Fibroblast of villous mesenchyme (primary cell): ENCODE measurements at regions not wholly inside any gene's neighbourhood (a gene's known extent, or its start where the extent isn't known, plus 50 kb on each side); places are given as distances from the start of the nearest gene placed in this dataset.

Source experiments
- DNase-seq: peaks from one replicate; pipeline ENCODE4 v3.0.0-alpha.2; 2010; ENCODE audit warnings: low read depth
- H3K4me3 ChIP-seq: 2 replicates; pipeline ENCODE4 v1.5.1; 2011; ENCODE audit warnings: low read depth, mild to moderate bottlenecking, low read length
- TF ChIP-seq, protein P1 (sequence below): IDR thresholded peaks from 2 replicates; pipeline ENCODE4 v1.5.1; 2012; ENCODE audit warnings: low read depth, mild to moderate bottlenecking, low read length; ENCODE audit not compliant: insufficient read depth

DNA sequence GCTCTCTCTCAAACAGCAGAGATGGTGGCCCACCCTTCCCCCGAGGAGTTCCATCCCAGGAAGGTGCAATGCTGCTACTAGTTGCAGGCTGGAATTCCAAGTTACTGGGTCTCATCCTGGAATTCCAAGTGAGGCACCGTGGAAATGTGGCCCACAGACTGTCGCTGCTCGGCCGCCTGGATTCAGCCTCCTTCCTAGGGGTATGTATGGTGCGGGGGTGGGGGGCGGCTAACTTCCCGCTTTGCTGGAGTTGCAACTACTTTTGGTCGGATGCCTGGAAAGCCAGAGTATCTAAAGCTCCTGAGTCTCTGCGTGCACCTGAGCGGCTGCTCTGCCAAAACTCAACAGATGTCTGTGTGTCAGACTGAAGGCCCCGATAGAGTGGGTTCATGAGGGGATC, 1146.2 kb downstream of the RPA4 start:
- TF ChIP-seq, protein P1, sequence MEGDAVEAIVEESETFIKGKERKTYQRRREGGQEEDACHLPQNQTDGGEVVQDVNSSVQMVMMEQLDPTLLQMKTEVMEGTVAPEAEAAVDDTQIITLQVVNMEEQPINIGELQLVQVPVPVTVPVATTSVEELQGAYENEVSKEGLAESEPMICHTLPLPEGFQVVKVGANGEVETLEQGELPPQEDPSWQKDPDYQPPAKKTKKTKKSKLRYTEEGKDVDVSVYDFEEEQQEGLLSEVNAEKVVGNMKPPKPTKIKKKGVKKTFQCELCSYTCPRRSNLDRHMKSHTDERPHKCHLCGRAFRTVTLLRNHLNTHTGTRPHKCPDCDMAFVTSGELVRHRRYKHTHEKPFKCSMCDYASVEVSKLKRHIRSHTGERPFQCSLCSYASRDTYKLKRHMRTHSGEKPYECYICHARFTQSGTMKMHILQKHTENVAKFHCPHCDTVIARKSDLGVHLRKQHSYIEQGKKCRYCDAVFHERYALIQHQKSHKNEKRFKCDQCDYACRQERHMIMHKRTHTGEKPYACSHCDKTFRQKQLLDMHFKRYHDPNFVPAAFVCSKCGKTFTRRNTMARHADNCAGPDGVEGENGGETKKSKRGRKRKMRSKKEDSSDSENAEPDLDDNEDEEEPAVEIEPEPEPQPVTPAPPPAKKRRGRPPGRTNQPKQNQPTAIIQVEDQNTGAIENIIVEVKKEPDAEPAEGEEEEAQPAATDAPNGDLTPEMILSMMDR: no peak

DNA sequence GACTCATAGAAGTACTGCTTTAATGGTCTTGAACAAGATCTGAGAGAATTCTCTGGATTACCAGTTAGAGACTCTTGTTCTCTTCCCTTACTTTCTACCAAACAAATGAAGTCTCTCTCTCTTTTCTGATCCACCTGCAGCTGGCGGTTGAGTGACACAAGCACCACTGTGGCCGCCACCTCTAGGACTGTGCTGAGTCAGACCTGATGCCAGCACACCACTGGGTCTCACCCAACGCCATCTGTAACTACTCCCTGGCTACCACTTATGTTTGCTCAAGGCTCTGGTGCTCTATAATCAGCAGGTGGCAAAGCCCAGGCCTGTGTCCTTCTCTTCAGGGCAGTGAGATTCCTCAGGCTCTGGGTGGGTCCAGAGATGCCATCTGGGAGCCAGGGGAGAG, 1173.5 kb downstream of the RPA4 start:
- DNase-seq: no peak
- TF ChIP-seq, protein P1: no peak
- H3K4me3 ChIP-seq: no peak overlapping the region

More for the DNA sequence above, 1146.2 kb downstream of the RPA4 start:
- no peak overlapping the region for H3K4me3 ChIP-seq
- no peak for DNase-seq

DNA sequence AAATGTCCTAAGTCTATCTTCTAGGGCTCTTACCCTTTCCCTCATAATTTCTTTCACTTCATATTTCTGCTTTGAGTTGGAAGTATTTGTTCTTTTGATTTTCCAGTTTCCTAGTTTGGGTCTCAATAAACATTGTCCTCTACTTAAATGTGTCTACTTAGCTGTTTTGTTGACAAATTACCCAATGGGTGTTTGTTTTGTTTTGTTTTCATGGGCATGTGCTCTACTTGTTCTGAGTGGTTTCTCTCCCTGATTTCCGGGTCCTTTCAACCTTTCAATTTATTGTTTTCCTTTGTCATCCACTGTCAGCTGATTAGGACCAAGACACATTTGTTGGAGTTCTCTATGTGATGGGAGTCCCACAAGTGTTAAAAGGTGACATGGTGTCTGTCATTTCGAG, 1181.4 kb downstream of the RPA4 start:
- no peak for DNase-seq
- TF ChIP-seq, protein P1: no peak
- no peak overlapping the region for H3K4me3 ChIP-seq

DNA sequence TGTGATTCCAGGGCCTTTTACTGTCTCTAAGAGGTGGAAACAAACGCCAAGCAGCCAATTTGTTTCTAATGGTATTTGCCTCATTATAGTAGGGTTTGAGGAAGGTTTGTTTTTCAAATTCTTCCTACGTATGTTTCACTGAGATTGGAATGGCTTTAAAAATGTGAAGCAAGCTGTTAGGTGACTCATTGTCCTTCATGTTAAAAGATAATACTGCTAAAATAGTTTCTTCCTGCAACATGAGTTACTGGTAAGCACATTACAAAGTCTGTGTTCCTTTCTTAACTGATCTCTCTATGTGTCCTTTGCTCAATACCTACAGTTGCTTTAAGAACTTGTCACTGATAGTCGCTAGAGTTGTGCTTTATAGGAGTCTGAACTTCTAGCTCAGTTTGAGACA, 1183.9 kb downstream of the RPA4 start:
- peak; percentile 20 for DNase-seq
- TF ChIP-seq, protein P1: no peak
- H3K4me3 ChIP-seq: no peak overlapping the region

DNA sequence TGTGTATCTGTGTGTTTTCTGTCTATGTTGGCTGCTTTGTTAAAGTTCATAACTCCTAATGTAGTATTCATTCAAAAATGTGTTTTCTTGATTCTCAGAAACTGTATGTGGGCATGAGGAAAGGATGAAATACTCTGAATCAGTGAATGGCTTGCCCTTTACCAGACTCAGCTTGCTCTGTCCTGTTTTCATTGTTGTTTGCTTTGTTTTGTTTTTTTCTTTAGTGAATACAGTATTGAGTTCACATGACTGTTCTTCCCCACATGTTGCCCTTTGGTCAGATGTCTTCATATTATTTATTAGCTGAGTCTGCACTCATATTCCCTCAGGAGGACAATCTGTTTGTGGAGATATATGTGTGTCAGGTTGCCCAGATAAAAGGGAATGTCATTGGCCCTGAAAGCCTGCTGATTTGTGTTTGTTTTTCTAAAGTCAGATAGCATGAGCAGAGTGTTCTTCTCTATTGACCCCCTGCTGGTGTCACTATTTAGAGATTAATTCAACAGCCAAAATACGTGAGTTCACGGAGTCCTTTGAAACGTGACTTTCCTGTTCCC, 1184.4 kb downstream of the RPA4 start:
- TF ChIP-seq, protein P1: no peak
- DNase-seq: no peak
- no peak overlapping the region for H3K4me3 ChIP-seq

DNA sequence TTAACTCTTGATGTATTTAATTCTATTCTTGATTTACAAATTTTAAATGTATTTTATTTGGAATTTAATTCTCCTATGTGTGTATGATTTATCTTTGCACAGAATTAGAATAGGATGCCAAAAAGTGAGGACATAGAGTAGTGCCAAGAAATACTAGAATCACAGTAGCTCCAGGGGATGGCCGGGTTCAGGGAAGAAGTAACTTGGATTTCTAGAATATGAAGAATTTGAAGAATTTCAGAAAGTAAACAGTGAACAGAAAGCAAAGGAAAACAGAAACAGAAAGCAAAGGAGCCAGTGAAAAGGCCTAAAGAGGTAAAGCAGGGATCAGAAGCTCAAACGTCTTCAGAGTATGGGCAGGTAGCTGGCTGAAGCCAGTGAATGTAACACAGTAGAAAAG, 1187.6 kb downstream of the RPA4 start:
- TF ChIP-seq, protein P1: no peak
- no peak for DNase-seq
- no peak overlapping the region for H3K4me3 ChIP-seq

DNA sequence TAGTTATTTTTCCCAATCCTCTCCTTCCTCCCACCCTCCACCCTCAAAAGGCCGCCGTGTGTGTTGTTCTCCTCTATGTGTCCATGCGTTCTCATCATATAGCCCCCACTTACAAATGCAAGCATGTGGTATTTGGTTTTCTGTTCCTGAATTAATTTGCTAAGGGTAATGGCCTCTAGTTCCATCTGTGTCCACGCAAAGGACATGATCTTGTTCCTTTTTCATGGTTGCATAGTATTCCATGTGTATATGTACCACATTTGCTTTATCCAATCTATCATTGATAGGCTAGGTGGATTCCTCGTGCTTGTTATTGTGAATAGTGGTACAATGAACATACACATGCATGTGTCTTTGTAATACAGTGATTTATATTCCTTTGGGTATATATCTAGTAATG, 1193.7 kb downstream of the RPA4 start:
- TF ChIP-seq, protein P1: no peak
- DNase-seq: no peak
- no peak overlapping the region for H3K4me3 ChIP-seq
